GM04504 (cell line): ENCODE measurements at regions not wholly inside any gene's neighbourhood (a gene's known extent, or its start where the extent isn't known, plus 50 kb on each side); places are given as distances from the start of the nearest gene placed in this dataset.

ENCODE experiments used
- DNase-seq: peaks from one replicate; pipeline ENCODE4 v3.0.0-alpha.2; 2012; ENCODE audit warnings: low read depth

- no peak for DNase-seq
Observed at GRCh38 chr5:60374409-60374808, 325.6 kb downstream of the DEPDC1B start.

GRCh38 chr5:60372786-60373185 lies 327.2 kb downstream of the DEPDC1B start:
- DNase-seq: no peak

- no peak for DNase-seq
Observed at GRCh38 chr5:60371065-60371464, 328.9 kb downstream of the DEPDC1B start.

- DNase-seq: no peak
Observed at GRCh38 chr5:60370508-60370907, 329.5 kb downstream of the DEPDC1B start.

- DNase-seq: no peak
Observed at GRCh38 chr5:60369391-60369790, 330.6 kb downstream of the DEPDC1B start.

- DNase-seq: no peak
Observed at GRCh38 chr5:60368100-60368499, 331.9 kb downstream of the DEPDC1B start.

GRCh38 chr5:60366489-60366888 lies 333.5 kb downstream of the DEPDC1B start:
- no peak for DNase-seq

GRCh38 chr5:60365001-60365400 lies 335.0 kb downstream of the DEPDC1B start:
- DNase-seq: no peak

- peak; percentile 47 for DNase-seq
Observed at GRCh38 chr5:60362158-60362557, 337.8 kb downstream of the DEPDC1B start.

- DNase-seq: no peak
Observed at GRCh38 chr5:60360355-60360754, 339.6 kb downstream of the DEPDC1B start.

- DNase-seq: no peak
Observed at GRCh38 chr5:60357302-60357701, 342.7 kb downstream of the DEPDC1B start.

GRCh38 chr5:60356745-60357144 lies 343.2 kb downstream of the DEPDC1B start:
- DNase-seq: no peak

- no peak for DNase-seq
Observed at GRCh38 chr5:60355181-60355580, 344.8 kb downstream of the DEPDC1B start.

GRCh38 chr5:60354311-60354710 lies 345.7 kb downstream of the DEPDC1B start:
- no peak for DNase-seq

GRCh38 chr5:60352992-60353599 lies 346.9 kb downstream of the DEPDC1B start:
- DNase-seq: no peak

GRCh38 chr5:60350794-60351193 lies 349.2 kb downstream of the DEPDC1B start:
- no peak for DNase-seq

- DNase-seq: no peak
Observed at GRCh38 chr5:60349891-60350415, 350.0 kb downstream of the DEPDC1B start.

- DNase-seq: no peak
Observed at GRCh38 chr5:60346393-60346792, 353.6 kb downstream of the DEPDC1B start.

GRCh38 chr5:60343102-60343501 lies 356.9 kb downstream of the DEPDC1B start:
- DNase-seq: no peak

GRCh38 chr5:60340965-60341471 lies 358.9 kb downstream of the DEPDC1B start:
- no peak for DNase-seq

- no peak for DNase-seq
Observed at GRCh38 chr5:60340326-60340725, 359.6 kb downstream of the DEPDC1B start.

- DNase-seq: no peak
Observed at GRCh38 chr5:60339691-60340201, 360.2 kb downstream of the DEPDC1B start.

GRCh38 chr5:60338846-60339245 lies 361.1 kb downstream of the DEPDC1B start:
- no peak for DNase-seq

- DNase-seq: no peak
Observed at GRCh38 chr5:60336491-60336890, 363.5 kb downstream of the DEPDC1B start.
